ENCODE measurements at regions not wholly inside any gene's neighbourhood (a gene's known extent, or its start where the extent isn't known, plus 50 kb on each side); places are given as distances from the start of the nearest gene placed in this dataset.

DNA sequence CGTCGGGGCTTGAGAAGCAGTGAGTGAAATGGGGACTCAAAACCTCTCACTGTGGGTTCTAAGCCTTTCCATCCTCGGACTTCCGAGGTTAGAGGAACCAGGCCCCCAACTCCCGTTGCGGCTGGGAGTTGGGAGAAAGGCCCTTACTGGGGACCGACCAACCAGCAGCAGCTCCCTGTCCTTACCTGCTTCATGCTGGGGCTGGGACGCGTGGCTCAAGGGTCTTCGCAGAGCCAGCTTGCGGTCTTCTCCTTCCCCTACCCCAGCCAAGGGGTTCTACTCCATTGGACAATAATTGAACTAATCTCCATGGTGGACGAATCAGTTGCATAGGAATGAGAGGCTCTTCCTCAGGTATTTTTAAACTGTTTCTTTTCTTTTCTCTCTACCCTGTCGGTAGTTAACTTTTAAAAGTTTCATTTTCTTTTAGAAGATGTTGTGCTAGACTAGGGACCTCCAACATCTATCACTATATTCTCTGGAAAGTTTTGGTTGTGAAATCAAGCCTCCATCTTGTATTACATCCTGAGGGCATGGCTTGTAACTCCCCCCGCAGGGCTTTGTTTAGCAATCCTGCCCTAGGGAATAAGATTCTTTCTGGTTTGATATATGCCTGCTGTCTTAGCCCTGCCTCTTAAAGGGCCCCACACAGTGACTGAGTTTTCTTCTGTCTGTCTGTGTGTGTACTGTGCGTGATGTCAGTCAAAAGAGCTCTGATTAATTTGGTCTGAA, 1027.1 kb upstream of the PCDH9 start:
- no peak for TF ChIP-seq CTCF (IDR thresholded peaks at IDR 0.05)
- TF ChIP-seq POLR2A (IDR thresholded peaks at IDR 0.05): no peak
- WGBS, 2 donors: 41 to 68% methylated on average over 14 to 15 of the region's 15 CpGs
- DNase-seq: peak; percentile 37
- intact Hi-C loops (cut with DNase I; ENCODE audit: low total_unique reads): no loop called here
- Histone ChIP-seq H3K27me3 (no peaks in the 10 kb centered on the region), H3K4me1 (no peaks in the 10 kb centered on the region), H3K9me3 (no peaks in the 10 kb centered on the region), H3K4me3 (peak overlapping the region; percentile 24 to 46), H3K27ac (no peak overlapping the region), H3K36me3 (ENCODE audit: low read depth, missing control alignments) (no peaks in the 10 kb centered on the region)

DNA sequence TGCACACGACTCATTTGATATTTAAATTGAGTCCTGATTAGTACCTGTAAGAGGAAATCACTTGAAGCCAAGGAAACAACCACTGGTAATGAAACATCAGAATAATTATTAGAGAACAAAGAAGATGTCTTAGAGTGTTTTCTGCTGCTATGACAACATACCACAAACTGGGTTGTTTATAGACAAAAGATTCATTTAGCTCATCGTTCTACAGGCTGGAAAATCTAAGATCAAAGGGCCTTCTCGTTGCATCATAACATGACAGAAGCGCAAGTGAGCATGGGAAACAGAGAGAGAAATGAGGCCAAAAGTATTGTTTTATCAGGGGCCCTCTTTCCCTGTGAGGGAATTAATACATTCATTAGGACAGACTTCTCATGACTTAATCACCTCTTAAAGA, 1024.0 kb upstream of the PCDH9 start:
- 75 to 87% methylated on average over 4 of the region's 4 CpGs for WGBS, 2 donors
- TF ChIP-seq POLR2A (IDR thresholded peaks at IDR 0.05): no peak
- TF ChIP-seq CTCF (IDR thresholded peaks at IDR 0.05): no peak
- H3K9me3 ChIP-seq: no peaks in the 10 kb centered on the region
- H3K27ac ChIP-seq: no peak overlapping the region
- H3K27me3 ChIP-seq: no peaks in the 10 kb centered on the region
- no peaks in the 10 kb centered on the region for H3K36me3 ChIP-seq (ENCODE audit: low read depth, missing control alignments)
- H3K4me1 ChIP-seq: no peaks in the 10 kb centered on the region
- H3K4me3 ChIP-seq: no peak overlapping the region
- DNase-seq: no peak
- intact Hi-C loops (cut with DNase I; ENCODE audit: low total_unique reads): no loop called here

DNA sequence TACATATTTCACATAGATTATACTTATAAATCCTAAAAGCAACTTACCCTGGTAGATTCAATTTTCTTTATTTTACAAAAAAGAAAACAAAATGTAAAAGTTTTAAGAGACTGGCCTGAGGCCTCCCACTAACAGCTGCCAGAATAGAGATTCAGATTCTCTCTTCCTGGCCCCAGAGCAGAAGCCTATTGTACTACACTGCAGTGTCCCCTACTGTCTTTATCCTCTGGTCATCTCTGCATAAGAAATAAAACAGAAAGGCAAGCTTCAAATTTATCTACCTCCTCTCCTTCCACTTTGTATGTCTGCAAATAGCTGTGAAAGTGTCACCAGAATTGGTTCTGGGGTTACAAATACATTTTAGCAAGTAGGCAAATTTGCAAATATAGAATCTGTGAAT, 1004.1 kb upstream of the PCDH9 start:
- Histone ChIP-seq H3K27ac (no peak overlapping the region), H3K4me3 (no peak overlapping the region), H3K4me1 (no peaks in the 10 kb centered on the region), H3K36me3 (ENCODE audit: low read depth, missing control alignments) (no peaks in the 10 kb centered on the region), H3K9me3 (no peaks in the 10 kb centered on the region), H3K27me3 (no peaks in the 10 kb centered on the region)
- no peak for DNase-seq
- intact Hi-C loops (cut with DNase I; ENCODE audit: low total_unique reads): no loop called here
- no peak for TF ChIP-seq CTCF (IDR thresholded peaks at IDR 0.05)
- TF ChIP-seq POLR2A (IDR thresholded peaks at IDR 0.05): no peak

DNA sequence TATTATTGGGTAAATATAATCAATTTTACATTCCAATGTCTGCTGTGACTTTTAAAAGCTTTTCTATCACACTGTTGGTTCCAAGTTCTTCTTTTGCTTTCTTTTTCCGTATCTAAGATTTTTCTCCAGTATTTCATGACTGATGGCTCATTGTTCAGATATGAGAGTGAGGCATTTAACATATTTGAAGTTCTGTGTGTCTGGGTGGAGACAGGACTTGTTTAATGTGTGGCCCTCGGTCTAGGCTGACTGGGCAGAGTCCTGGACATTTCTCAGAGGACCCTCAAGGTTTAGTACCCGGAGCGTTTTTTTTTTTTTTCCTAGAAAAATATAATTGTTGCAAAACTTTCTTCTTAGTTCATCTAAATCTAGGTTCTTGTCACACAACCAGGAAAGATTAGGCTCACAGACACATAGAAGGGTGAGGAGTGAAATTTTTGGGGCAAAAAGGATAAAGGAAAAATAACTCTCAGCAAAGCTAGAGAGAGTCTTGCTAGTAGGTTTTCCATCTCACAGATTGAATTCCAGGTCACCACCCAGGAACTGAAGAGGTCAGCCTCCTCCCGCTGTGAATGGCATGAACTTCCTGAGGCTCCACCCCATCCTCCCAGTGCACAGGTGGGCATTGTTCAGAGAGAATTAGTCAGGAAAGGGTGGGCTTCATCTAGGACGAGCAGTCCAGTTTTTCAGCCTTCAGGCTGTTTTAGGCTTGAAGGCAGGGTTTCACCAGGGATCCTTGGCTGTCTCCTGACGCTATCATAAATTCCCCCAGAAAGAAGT, 1002.4 kb upstream of the PCDH9 start:
- Histone ChIP-seq H3K4me1 (no peaks in the 10 kb centered on the region), H3K36me3 (ENCODE audit: low read depth, missing control alignments) (no peaks in the 10 kb centered on the region), H3K9me3 (no peaks in the 10 kb centered on the region), H3K27ac (no peak overlapping the region), H3K27me3 (no peaks in the 10 kb centered on the region), H3K4me3 (no peak overlapping the region)
- no peak for DNase-seq
- TF ChIP-seq CTCF (IDR thresholded peaks at IDR 0.05): no peak
- TF ChIP-seq POLR2A (IDR thresholded peaks at IDR 0.05): no peak
- WGBS, 2 donors: 52 to 66% methylated on average over 7 of the region's 7 CpGs
- intact Hi-C loops (cut with DNase I; ENCODE audit: low total_unique reads): no loop called here
